Fibroblast of skin of back (primary cell): ENCODE measurements at regions not wholly inside any gene's neighbourhood (a gene's known extent, or its start where the extent isn't known, plus 50 kb on each side); places are given as distances from the start of the nearest gene placed in this dataset.
"Not testable (repeated sequence)": the region's sequence is repeated elsewhere in the genome, so short reads cannot be mapped to it uniquely, and the experiment has no call there.

Source experiments
- DNase-seq: peaks from one replicate; pipeline ENCODE4 v3.0.0-alpha.2; 2013

DNA sequence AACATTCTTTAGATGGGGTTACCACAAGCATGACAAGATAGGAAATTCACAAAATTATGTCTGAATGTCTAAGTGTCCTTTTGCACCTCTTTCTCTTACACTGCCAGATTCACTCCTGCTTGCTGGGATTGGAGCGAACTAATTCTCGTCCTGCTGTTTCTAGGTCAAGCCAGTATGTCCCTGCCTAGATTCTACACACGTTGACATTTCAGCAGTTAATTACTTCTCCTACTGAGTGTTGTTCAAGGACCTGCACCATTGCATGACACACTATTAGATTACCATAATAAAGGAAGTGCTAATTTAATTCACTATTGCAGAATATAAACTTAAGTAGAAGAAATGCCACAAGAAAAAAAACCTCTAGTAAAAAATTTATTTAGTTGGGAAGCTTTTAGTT is 1911.7 kb downstream of the PCDH7 start:
- no peak for DNase-seq

DNA sequence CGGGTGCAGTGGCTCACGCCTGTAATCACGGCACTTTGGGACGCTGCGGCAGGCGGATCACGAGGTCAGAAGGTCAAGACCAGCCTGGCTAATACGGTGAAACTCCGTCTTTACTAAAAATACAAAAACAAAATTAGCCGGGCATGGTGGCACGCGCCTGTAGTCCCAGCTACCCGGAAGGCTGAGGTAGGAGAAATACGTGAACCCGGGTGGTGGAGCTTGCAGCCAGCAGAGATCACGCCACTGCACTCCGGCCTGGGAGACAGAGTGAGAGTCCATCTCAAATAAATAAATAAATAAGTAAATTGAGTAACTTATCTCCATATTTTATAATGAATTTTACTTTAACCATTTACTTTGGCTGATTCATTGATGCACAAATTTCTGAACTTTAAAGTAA is 1913.3 kb downstream of the PCDH7 start:
- DNase-seq, result no peak

DNA sequence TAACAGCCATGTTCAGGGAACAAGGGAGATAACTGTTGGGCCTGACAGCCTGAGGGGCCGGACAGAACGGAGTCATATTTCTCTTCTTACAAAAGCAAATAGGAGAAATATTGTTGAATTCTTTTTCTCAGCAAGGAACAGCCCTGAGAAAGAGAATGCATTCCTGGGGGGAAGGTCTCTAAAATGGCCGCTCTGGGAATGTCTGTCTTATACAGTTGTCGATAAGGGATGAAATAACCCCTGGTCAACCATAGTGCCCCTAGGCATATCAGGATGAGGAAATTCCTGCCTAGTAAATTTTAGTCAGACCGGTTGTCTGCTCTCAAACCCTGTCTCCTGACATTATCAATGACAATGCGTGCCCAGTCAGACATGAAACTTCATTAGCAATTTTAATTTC is 1925.5 kb downstream of the PCDH7 start:
- DNase-seq, result no peak

DNA sequence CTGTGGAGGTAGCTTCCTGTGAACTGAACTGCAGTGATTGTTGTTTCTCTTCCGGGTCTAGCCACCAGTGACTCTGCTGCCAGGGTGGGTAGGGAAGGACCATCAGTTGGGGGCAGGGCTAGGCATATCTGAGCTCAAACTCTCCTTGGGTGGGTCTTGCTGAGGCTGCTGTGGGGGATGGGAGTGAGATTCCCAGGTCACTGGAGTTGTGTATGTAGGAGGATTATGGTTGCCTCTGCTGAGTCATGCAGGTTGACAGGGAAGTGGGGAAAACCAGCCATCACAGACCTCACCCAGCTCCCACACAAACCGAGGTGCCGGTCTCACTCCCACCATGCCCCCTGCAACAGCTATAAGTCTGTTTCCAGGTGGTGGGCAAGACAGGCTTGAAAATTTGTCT is 1937.8 kb downstream of the PCDH7 start:
- no peak for DNase-seq

DNA sequence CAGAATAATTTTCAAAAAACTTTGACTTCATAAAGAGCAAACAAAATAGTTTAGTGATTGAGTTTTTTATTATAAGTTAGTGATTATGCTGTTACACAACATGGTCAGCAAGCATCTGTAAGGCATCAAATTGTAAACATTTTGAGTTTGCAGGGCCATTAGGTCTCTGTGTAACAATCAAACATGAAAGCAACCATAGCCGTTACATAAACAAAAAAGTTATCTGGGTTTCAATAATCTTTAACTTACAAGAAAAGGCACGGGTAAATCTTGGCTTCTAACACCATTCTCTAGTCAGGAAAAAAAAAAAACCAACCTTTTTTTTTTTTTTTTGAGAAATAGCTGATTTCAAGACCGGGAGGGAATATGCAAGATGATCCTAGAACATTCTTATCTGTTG is 1941.1 kb downstream of the PCDH7 start:
- DNase-seq, result no peak

DNA sequence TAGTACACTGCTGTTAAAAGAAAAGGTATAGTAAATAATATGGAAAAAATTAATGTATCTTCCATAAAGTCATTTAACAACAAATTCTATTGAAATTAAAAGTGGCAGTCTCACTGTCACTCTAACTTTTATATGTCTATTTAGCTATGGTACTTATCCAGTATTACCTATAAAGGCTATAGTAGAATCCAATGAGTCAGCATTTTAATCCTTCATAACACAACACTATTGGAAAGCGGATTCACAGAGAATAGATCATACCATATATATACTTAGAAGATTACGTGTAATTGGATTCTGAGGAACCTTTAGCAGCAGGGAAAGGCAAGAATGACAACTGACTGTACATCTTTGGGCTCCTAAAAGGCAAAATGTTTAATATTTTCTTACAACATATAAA is 1942.6 kb downstream of the PCDH7 start:
- no peak for DNase-seq

DNA sequence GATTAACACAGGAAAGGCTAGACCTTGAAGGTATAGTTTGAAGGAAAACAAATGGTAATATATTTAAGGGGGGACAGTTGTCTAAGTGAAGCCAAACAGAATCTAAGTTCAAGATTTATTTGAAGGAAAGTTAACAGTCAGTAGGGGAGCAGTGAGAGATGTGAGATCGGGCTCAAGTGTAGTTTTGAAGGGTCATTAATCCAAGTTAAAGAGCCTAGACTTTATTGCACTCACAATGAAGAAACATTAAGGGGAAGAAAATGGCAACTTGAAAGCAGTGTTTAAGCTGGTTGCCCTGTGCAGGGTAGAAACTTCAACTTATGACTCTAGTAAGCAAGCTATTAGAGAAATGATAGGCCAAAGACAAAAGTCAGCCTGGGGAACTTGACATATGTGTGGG is 1952.2 kb downstream of the PCDH7 start:
- no peak for DNase-seq

DNA sequence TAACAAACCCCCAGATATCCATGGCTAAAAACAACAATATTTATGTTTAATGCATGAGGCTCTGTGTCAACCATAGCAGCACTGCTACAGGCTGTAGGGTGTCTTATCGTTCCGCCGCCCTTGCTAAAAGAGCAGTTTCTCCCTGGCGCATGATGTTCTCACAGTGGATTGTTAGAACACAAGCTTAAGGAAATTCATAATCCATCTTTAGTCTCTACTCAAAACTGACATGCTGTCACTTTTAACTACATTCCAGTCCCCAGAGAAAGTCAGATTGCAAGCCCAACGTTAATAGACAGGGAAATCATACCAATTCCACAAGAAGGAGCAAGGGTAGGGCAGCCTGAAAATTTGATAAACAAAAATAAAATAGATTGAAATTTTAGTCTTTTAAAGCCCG is 1960.8 kb downstream of the PCDH7 start:
- DNase-seq, result no peak

DNA sequence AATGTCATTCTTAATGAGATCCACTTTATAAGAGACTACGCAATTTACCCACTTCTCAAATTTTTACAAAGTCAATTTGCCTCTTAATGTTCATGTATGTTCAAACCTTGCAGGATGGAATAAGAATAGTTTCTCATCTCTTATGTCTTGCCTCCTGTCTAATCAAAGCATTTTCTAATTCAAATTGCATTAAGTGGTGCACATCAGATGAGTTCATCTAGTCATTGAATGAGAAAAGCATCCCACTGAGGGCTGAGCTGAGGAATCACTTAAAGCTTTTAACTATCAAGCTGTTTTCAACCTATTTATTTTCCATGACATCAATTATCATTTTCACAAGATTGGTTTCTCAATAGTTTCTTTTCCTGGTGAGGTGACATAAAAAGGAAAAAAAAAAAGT is 1964.0 kb downstream of the PCDH7 start:
- no peak for DNase-seq

DNA sequence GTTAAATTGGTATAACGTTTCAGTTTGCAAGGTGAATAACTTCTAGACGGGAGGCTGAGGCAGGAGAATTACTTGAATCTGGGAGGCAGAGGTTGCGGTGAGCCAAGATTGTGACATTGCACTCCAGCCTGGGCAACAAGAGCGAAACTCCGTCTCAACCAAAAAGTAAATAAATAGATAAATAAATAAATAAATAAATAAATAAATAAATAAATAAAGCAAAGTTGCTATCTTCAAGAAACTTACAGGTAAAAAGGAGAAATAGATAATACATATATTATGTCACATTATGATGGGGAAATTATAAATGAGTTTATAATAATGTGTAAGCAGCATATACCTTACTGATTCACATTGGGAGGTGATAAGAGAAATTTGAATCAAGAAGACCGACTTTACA is 1966.0 kb downstream of the PCDH7 start:
- DNase-seq, result no peak

DNA sequence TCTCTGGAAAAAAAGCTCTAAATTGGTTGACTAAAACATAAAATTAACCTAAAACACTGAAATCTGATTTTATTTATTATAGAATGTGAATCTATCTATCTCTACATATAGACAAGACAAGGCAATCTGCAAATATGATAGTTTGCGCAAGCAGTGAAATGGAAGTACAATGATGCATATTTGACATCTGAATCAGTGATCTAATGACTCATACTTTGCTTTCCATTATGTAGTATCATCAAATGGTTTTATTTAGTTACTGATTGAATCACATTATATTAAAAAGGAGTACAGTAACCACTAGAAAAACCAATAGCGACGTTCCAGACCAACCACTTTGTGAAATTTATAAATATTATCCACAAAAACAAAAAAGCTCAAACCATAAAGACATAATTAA is 1969.3 kb downstream of the PCDH7 start:
- peak; percentile 4 for DNase-seq

DNA sequence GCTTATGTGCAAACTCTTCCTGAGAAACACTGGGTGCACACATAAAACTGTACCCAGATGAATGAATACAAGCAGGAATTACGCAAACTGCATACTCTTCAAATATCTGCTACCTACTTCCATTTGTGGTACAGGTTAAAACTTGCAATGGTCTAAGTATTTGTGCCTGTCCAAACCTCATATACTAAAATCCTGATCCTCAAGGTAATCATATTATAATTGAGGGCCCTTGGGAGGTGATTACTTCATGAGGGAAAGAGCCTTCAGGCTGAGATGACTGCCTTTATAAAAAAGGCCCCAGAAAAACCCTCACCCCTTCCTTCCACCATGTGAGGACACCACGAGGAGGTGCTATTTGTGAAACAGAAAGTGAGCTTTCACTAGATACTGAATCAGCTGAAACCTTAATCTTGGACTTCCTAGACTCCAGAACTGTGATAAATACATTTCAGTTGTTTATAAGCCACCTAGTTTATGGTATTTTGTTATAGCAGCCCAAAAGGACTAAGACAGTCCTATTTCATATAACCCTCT is 1977.2 kb downstream of the PCDH7 start:
- DNase-seq, result no peak

DNA sequence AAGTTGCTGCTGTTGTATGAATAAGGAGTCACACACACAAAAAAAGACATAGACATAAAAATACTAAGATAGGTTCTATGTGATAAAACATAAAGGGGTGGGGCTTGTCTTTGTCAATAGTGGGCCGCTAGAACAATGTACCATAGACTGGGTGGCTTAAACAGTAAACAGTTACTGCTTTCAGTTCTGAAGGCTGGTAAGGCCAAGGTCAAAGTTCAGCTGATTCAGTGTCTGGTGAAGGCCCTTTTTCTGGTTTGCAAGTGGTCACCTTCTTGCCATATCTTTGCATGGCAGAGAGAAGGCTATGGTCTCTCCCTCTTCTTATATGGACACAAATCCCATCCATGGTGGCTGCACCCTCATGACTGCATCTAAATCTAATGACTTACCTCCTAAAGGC is 1980.7 kb downstream of the PCDH7 start:
- no peak for DNase-seq

DNA sequence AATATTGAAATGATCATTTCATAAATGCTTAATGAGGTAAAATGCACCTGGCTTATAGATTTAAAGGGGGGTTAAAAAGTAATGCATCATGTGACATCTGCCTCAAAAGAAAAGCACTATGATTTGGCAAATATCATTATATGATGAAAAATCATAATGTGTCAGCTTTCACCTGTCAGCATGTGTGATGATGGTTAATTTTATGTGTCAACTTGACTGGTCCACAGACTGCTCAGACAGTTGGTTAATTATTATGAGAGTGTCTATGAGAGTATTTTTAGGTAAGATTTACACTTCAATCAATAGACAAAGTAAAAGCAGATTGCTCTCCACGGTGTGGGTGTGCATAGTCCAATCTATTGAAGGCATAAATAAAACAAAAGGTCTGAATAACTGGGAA is 1986.7 kb downstream of the PCDH7 start:
- DNase-seq, result no peak

DNA sequence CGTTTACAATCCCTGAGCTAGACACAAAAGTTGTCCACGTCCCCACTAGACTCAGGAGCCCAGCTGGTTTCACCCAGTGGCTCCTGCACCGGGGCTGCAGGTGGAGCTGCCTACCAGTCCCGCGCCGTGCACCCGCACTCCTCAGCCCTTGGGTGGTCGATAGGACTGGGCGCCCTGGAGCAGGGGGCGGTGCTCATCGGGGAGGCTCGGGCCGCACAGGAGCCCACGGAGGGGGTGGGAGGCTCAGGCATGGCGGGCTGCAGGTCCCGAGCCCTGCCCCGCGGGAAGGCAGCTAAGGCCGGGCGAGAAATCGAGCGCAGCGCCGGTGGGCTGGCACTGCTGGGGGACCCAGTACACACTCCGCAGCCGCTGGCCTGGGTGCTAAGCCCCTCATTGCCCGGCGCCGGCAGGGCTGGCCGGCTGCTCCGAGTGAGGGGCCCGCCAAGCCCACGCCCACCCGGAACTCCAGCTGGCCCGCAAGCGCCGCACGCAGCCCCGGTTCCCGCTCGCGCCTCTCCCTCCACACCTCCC is 1996.0 kb downstream of the PCDH7 start:
- DNase-seq, result not testable (repeated sequence)

DNA sequence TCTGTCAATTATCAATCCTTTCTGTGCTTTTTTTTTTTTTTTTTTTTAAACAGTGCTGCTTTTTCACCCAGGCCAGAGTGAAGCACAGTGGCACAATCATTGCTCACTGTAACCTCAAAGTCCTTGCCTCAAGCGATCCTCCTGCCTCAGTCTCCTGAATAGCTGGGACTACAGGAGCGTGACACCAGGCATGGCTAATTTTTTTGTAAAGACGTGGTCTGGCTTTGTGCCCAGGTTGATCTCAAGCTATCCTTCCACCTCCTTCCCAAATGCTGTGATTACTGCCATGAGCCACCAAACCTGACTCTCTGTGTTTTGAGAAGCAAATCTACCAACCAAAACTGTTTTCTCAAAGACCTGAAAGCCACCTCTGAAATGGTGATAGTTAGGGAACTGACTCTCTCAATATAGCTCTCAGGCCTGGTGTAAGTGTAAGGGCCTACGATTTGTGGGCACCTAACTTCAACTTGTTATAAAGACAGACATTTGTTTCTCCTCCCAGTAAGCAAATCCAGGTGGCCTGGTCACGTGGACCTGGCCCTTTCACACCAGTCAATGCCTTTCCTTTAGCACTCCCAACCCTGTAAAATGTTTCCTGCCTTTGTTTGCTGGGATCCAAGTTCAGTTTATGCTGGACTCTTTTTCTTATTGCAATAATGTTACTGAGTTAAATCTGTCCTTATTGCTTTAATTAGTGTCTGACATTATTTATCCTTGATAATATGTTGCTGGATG is 2015.9 kb downstream of the PCDH7 start:
- DNase-seq, result no peak

DNA sequence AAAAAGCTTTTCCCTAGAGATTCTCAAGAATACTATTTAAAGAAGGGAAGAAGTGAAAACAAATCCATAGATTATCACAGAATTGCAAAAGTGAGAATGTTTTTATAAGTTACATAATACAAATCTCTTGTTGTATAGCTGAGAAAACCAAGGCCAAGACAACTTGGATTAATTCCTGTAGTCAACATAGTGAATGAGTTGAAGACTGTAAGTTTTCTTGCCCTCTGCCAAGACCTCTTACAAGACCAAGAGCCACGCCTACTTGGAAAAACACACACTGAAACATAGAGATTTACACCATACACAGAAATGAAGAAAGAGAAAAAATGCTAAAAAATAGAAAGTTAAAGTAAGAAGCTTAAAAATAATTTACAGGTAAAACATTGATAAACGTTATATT is 2024.0 kb downstream of the PCDH7 start:
- DNase-seq, result no peak

DNA sequence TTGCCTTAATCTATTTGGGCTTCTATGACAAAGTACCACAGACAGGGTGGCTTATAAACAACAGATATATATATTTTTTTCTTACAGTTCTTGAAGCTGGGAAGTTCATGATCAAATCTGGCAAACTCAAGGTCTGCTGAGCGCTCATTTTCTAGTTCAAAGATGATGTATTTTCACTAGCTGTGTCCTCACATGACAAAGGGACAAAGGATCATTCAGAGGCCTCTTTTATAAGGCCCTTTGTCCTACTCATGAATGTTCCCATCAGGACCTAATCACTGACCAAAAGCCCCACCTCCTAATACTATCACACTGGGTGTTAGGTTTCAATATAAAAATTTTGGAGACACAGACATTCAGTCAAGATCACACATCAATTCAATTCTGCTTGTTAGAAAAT is 2025.2 kb downstream of the PCDH7 start:
- DNase-seq, result no peak

DNA sequence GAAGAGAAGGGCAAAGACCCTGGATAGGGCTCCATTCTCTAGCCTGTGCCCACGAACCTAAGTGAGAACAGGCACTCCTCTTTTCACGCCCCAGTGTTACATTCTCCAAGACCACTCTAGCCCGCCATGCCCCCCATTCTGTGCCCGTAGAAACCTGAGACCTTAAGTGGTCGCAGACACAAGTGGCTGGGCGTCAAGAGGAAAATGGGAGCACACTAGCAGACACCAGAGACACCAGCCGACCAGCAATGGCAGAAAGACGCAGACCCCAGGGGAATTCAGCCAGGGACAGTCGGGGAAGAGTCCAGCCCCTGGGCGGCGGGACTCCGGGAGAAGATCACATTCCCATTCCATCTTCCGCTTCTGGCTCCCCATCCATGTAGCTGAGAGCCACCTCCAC is 2027.9 kb downstream of the PCDH7 start:
- DNase-seq, result no peak

DNA sequence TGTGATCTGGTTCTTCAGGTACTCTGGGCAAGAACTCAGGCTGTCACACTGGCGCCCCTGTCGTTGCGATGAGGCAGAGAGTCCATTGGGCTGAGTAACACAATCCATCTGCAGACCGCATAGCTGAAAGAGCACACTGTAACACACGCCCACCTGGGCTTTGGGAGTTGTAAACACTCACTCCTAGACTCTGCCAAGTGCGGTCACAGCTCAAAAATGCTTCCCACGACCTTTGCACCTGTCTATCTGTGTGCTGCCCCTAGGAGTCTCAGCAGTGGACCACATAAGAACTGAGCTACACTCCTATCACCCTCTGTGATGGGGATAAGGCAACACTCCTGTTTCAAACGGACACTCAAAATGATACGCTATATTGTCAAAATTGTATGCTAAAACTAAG is 2028.3 kb downstream of the PCDH7 start:
- no peak for DNase-seq

DNA sequence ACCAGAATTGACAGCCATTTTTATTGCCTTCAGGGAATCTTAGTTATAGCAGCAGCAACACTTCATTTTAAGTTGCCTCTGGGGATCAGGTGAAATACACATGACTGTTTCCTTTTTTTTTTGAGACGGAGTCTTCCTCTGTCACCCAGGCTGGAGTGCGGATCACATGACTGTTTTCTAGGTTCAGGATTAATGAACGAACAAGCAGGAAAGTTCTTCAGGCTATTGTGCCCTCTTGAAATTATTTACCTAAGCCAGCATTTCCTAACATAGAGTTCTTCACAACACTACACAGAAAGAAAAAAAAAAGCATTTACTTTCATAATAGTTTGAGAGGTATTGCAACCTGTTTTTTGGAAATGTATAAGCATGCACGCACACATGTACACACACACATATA is 2032.8 kb downstream of the PCDH7 start:
- DNase-seq, result no peak

DNA sequence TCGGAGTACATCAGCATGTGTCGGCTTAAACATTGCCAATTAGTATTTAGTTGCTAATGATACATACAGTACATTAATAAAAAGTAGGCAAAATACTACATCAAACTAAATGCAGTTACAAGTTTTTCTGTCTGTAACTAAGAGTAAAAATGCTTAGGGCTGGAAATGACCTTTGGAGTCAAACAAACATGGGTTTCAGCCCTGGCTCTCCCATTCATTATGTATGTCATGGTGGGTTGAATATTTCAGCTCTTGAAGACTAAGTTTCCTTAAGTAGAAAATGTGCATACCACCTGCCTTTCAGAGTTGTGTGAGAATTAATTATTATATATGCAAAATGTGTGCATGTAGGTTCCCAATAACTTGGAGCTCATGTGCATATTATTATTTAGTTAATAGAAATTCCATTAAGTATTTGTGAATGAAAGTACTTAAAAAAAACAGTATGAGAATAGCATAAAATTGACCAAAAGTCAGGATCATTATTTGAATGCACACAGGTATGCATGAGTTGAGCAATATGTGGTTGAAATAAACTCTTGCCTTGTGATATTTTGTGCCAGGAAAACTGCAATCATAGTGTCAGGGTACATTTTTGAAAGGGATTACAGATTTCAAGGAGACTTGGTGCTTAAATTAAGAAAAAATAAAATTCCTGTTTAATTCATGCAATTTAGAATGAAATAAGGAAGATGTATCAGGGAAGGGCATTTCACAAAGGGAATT is 2048.7 kb downstream of the PCDH7 start:
- DNase-seq, result no peak

DNA sequence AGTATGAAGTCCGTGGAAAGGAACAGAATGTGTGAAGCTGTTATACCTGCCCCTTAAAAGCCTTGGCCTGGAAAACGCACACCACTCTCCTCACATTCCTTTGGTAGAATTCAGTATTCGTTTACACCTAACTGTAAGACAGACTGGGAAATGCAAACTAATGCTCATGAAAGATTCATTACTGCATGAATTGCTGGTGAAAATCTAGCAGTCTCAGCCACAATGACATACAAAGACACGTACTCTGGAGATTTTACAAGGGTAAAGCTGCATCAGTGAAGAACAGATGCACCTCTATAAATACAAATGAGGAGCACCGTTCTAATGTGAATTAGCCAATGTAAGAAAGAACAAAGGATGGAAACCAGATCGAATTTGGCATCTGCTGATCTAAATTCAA is 2051.3 kb downstream of the PCDH7 start:
- DNase-seq, result no peak

DNA sequence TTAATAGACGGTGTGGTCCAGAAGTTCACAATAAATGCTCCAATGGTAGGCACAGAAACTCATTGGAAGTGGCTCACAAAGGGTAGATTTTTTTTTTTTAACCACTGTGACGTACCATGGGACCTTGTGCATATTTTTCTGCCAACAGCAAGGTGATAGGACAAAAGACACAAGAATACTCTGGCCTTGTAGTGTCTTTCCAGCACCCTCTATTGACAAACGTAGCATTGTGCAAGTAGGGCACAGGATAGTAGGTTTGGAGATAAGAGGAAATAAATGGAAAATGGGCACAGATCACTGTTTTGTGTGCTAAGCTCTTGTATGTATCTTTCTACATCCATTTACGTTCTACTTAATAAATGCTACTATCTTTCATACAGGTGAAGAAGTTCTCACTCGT is 2054.9 kb downstream of the PCDH7 start:
- peak; percentile 15 for DNase-seq
